Uterus (tissue), 3 donors: ENCODE measurements at regions not wholly inside any gene's neighbourhood (a gene's known extent, or its start where the extent isn't known, plus 50 kb on each side); places are given as distances from the start of the nearest gene placed in this dataset.

Experiments used
- DNase-seq, 2 donors: peaks; one replicate each; pipeline ENCODE4 v3.0.0-alpha.2; 2019 to 2020
- H3K27ac ChIP-seq, 2 donors: fragments of 200-600 bp; sonication (generic); 1 replicate in 1 of 2; 2 replicates in 1 of 2; pipeline ENCODE4 v1.5.1; 2016 to 2018
- H3K27me3 ChIP-seq, 2 donors: fragments of 200-600 bp; sonication (generic); one replicate each; pipeline ENCODE4 v1.5.1; 2018 to 2019; ENCODE audit warnings: control low read depth in 1 of 2
- H3K36me3 ChIP-seq, 2 donors: fragments of 200-600 bp; sonication (generic); one replicate each; pipeline ENCODE4 v1.5.1; 2019; ENCODE audit warnings: control low read depth in 1 of 2
- H3K4me1 ChIP-seq, 2 donors: fragments of 200-600 bp; sonication (generic); one replicate each; pipeline ENCODE4 v1.5.1; 2018 to 2019; ENCODE audit warnings: control low read depth in 1 of 2
- H3K4me3 ChIP-seq, 2 donors: fragments of 200-600 bp; sonication (generic); 1 replicate in 1 of 2; 2 replicates in 1 of 2; pipeline ENCODE4 v1.5.1; 2018 to 2019; ENCODE audit warnings: mild to moderate bottlenecking in 1 of 2
- H3K9me3 ChIP-seq, 2 donors: fragments of 200-600 bp; sonication (generic); one replicate each; pipeline ENCODE4 v1.5.1; 2019; ENCODE audit warnings: control low read depth in 1 of 2
- POLR2A ChIP-seq, 2 donors: fragments of 450-650 bp; IDR thresholded peaks; one replicate each; pipeline ENCODE4 v1.6.1; 2016; ENCODE audit warnings: antibody characterized with exemption in 2 of 2, mild to moderate bottlenecking in 1 of 2, moderate library complexity in 1 of 2
- intact Hi-C: fragments of 100-400 bp; cut with DNase I; formaldehyde crosslinking; loops from one replicate; pipeline ENCODE4 v1.15.1; 2023; ENCODE audit warnings: low total_unique reads
- TF ChIP-seq, protein P1 (sequence below), 4 experiments: fragments of 200-600 bp in 2 of 4; fragments of 450-650 bp in 2 of 4; sonication (generic) in 2 of 4; IDR thresholded peaks; one replicate each; pipeline ENCODE4 v1.5.1; 2016 to 2019; ENCODE audit warnings: antibody characterized with exemption in 4 of 4, mild to moderate bottlenecking in 2 of 4, moderate library complexity in 1 of 4
- donor health status: DM: yes; HTN: yes; CAD: no.

- no peak overlapping the region for H3K27ac ChIP-seq
- DNase-seq, result no peak
- intact Hi-C loops, result no loop called here
- no peaks in the 10 kb centered on the region for H3K9me3 ChIP-seq
- no peak for TF ChIP-seq POLR2A (IDR thresholded peaks at IDR 0.05)
- TF ChIP-seq, protein P1, sequence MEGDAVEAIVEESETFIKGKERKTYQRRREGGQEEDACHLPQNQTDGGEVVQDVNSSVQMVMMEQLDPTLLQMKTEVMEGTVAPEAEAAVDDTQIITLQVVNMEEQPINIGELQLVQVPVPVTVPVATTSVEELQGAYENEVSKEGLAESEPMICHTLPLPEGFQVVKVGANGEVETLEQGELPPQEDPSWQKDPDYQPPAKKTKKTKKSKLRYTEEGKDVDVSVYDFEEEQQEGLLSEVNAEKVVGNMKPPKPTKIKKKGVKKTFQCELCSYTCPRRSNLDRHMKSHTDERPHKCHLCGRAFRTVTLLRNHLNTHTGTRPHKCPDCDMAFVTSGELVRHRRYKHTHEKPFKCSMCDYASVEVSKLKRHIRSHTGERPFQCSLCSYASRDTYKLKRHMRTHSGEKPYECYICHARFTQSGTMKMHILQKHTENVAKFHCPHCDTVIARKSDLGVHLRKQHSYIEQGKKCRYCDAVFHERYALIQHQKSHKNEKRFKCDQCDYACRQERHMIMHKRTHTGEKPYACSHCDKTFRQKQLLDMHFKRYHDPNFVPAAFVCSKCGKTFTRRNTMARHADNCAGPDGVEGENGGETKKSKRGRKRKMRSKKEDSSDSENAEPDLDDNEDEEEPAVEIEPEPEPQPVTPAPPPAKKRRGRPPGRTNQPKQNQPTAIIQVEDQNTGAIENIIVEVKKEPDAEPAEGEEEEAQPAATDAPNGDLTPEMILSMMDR (IDR thresholded peaks at IDR 0.05), result no peak
- no peaks in the 10 kb centered on the region for H3K4me1 ChIP-seq
- no peaks in the 10 kb centered on the region for H3K36me3 ChIP-seq
- no peak overlapping the region for H3K4me3 ChIP-seq
- peaks cover 0 to 4% of the 10 kb centered on the region in 2 donors for H3K27me3 ChIP-seq
Observed at GRCh38 chr1:189646066-189646465, 831.6 kb downstream of the BRINP3 start.

GRCh38 chr1:189654906-189655305 is 822.8 kb downstream of the BRINP3 start:
- intact Hi-C loops, result no loop called here
- Histone ChIP-seq H3K36me3 (no peaks in the 10 kb centered on the region), H3K4me1 (no peaks in the 10 kb centered on the region), H3K27me3 (no peaks in the 10 kb centered on the region), H3K4me3 (no peak overlapping the region), H3K9me3 (no peaks in the 10 kb centered on the region), H3K27ac (no peak overlapping the region)
- TF ChIP-seq, protein P1 (IDR thresholded peaks at IDR 0.05), result no peak
- no peak for TF ChIP-seq POLR2A (IDR thresholded peaks at IDR 0.05)
- DNase-seq, result no peak

DNA sequence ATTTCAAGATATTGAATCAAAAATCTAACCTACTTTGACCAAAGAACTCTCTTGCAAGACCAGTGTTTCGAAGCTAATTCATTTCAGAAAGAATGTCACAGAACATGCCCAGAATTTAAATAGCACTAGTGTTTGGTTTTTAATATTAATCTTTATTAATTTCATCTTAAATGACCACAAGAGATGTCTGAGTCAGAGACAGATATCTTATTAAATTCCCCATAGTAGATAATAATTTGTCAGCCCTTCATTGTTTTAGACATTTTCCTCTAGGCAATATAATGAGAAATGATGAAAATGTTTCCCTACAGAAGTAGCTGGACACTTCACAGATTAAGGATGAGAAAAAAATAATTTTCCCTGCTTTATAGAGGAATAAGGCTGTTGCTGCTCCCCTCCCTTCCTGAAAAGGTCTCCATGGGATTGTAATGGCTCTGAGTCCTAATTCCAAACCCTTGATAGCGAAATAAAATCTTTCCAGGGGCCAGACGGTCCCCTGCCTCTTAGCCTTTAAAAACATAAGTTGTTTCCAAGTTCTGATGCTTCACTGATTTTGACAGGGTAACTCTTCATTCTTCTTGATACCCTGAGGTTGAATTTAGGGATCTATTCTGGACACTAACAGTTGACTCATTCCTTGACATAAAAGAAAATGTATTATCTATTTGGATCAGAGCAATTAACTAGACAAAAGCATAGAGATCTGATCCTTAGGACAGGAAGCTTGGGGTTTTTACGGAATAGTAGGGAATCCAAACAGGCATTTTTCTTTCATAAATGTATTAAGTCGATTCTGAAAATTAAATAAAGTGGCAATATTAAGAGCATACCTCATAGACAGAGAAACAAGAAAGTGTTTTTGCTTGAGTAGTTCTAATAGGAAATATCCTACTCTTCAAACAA is 820.8 kb downstream of the BRINP3 start:
- H3K27me3 ChIP-seq, result no peaks in the 10 kb centered on the region
- H3K27ac ChIP-seq, result no peak overlapping the region
- no peaks in the 10 kb centered on the region for H3K9me3 ChIP-seq
- H3K4me1 ChIP-seq, result no peaks in the 10 kb centered on the region
- DNase-seq, result no peak
- no peak overlapping the region for H3K4me3 ChIP-seq
- no peak for TF ChIP-seq POLR2A (IDR thresholded peaks at IDR 0.05)
- TF ChIP-seq, protein P1 (IDR thresholded peaks at IDR 0.05), result no peak
- no peaks in the 10 kb centered on the region for H3K36me3 ChIP-seq
- intact Hi-C loops, result no loop called here

- H3K27me3 ChIP-seq, result no peaks in the 10 kb centered on the region
- H3K4me1 ChIP-seq, result no peaks in the 10 kb centered on the region
- no peaks in the 10 kb centered on the region for H3K36me3 ChIP-seq
- no peak overlapping the region for H3K4me3 ChIP-seq
- intact Hi-C loops, result no loop called here
- TF ChIP-seq, protein P1 (IDR thresholded peaks at IDR 0.05), result no peak
- TF ChIP-seq POLR2A (IDR thresholded peaks at IDR 0.05), result no peak
- no peaks in the 10 kb centered on the region for H3K9me3 ChIP-seq
- H3K27ac ChIP-seq, result no peak overlapping the region
- no peak for DNase-seq
Observed at GRCh38 chr1:189657715-189658114, 819.9 kb downstream of the BRINP3 start.

- Histone ChIP-seq H3K36me3 (no peaks in the 10 kb centered on the region), H3K4me3 (no peak overlapping the region), H3K27me3 (no peaks in the 10 kb centered on the region), H3K4me1 (no peaks in the 10 kb centered on the region), H3K27ac (no peak overlapping the region), H3K9me3 (no peaks in the 10 kb centered on the region)
- TF ChIP-seq POLR2A (IDR thresholded peaks at IDR 0.05), result no peak
- TF ChIP-seq, protein P1 (IDR thresholded peaks at IDR 0.05), result no peak
- no peak for DNase-seq
- intact Hi-C loops, result no loop called here
Observed at GRCh38 chr1:189658381-189658780, 819.3 kb downstream of the BRINP3 start.
